GM19023 (cell line): ENCODE measurements at regions not wholly inside any gene's neighbourhood (a gene's known extent, or its start where the extent isn't known, plus 50 kb on each side); places are given as distances from the start of the nearest gene placed in this dataset.
A peak's percentile ranks its signal among the peaks of the same experiment; 100 is the strongest.

Experiments used
- ATAC-seq: cut with Tn5 transposase; IDR thresholded peaks from one replicate; pipeline ENCODE4 v1.9.1; 2021; ENCODE audit warnings: mild to moderate bottlenecking, moderate library complexity; ENCODE audit not compliant: unreplicated experiment

DNA sequence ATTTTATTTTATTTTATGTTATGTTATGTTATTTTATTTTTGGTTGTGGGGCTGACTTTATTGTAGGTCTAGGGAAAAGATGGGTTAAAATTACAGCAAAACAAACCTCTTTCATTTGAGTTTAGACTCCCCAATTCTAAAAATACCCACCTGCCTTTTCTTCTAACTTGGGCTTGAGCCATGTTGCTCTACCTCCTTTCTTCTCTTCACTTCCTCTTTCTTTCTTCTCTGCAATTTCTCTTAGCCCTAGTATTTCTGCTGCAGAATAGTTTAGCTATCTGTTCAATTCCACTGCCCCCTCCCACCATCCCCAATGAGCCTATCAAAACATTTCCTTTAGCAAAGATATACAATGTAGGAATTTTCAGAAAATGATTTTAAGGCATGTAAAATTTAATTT is 653.3 kb downstream of the ARAP2 start:
- ATAC-seq, result no peak

DNA sequence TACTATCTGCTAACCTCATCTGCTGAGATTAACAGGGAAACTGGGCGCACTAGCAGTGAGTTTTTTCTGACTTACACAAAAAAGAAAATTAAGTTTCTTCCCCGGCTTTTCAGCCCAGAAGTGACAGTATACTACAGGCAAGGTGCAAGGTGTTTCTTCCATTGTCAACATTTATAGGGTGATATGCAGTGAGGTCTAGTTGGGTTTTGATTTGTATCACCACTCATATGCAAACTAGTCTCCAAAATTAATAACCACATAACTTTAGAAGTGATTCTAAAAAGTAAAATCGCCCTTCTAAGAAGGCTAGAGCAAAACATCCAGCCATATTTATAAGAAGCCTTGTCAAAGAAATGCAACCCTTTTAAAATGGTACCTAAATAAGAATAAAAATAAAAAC is 640.1 kb downstream of the ARAP2 start:
- no peak for ATAC-seq

DNA sequence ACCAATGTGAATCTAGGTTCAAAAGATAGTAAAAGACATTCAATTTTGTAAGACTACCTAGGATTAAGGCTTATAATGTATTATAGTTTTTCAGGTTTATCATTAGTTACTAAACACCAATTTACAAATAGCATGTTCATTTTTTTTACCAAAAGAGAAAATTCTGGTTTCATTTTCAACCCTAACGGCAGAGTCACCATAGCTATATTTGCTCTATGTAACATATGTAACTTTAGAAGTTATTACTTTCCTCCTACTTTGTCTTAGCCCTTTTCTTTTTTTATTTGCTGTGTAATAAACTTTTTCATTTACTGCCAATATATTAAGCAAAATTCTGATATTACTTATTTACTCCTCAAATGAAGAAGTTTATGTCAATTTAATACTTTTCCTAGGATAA is 639.6 kb downstream of the ARAP2 start:
- ATAC-seq, result no peak

DNA sequence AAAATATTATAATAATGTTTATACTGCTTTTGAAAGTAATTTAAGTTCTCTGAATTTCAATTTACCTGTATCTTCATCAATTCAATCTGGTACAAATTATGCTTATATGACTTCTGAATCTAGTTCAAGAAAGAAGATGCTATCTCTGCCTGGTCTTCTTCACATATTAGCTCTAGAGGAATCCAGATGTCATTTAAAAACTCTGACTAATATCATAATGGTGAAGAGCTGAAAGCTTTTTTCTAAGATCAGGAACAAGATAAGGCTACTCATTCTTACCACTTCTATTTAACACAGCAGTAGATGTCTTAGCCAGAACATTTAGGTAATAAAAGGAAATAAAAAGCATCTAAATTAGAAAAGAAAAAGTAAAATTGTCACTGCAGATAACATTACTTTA is 636.1 kb downstream of the ARAP2 start:
- no peak for ATAC-seq

DNA sequence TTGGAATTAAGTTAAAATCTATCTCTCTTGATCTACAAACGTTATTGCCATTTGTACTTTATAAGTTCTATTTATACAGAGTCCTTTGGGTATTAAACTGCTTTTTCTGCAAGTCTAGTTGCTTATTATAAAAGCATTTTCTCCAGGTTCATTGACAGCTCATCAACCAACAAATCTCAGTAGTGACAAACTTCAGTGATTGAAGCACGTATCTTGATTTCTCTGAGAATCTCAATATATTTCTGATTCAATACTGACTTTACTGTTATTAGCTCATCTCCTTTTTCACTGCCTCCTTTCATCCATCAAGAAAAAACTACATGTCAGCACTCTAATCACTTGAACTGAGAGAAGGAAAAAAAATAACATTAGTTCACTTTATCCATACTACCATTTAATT is 630.2 kb downstream of the ARAP2 start:
- no peak for ATAC-seq

DNA sequence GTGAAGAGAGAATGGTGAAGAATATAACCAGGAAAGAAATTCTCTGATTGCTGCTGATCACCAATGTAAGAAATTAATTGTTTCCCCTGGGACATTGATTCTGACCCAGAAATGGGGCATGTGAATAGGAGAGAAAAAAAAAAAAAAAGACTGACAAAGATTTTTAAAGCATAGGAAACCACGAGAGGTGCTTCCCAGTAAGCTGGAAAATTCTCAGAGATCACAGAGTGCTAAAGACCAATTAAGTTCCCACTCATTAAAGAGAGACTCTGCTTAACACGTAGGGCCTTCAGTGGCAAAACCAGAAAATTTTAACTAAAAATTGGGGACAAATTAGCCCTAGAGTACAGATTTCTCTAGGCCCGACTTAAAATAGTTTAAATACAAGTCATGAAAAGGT is 604.4 kb downstream of the ARAP2 start:
- no peak for ATAC-seq

DNA sequence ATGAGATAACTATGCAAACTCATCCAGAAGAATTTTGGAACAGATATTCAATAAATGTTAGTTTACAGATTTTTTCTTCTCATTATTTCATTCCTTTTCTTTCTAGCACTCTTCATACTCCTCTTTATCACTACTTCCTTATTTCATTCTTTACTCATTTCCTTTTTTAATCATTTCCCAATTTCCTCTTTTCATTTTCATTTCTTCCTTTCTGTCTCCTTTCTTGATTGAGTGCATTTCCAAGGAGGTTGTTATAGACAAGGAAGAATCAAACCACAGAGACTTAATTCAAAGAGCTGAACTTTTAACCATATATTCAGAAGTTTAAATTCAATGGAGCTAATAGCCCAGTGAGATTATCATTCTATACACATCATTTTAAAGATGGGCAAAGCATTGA is 600.7 kb downstream of the ARAP2 start:
- no peak for ATAC-seq

DNA sequence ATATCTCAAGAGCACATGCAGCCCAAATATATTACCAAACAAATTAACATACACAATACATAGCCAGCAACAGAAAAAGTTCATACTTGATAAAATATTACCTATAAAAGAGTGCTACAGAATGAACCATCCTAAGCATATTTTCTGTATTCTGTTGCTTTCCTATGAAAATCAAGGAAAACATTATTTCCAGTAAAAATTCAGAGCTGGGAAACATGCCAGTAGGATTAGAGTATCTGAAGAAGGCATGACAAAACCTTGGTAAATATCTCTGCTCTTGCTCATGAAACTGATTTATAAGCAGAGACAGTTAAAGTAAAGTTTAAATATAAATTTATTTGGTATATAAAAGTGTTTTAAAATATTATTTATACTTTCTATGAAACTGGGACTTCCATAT is 599.7 kb downstream of the ARAP2 start:
- ATAC-seq, result no peak

DNA sequence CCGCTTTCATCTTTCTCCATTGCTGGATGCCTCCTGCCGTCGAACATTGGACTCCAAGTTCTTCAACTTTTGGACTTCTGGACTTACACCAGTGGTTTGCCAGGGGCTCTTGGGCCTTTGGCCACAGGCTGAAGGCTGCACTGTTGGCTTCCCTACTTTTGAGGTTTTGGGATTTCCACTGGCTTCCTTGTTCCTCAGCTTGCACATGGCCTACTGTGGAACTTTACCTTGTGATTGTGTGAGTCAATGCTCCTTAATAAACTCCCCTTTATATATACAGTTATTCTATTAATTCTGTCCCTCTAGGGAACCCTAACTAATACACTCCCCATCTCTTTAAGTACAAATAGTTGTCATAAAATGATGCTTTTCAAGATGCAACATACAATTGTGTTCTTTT is 595.3 kb downstream of the ARAP2 start:
- ATAC-seq, result no peak

DNA sequence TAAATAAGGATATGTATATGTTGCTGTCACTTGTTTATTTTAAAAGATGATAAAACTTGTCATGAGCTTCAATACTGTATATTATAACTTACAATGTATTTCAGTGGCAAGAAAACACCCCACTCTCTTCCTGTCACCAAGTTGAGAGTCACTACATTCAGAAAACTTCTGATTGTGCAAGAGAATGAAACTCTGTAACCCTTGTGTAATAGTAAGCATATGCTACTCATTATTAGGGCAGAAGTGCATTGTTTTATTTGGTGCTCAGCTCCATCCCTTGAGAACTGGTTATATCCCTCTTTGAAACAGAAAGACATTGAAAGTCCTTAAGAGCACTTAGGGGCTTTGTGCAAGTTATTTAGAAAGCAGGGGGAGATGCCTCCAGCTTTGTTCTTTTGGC is 594.5 kb downstream of the ARAP2 start:
- no peak for ATAC-seq

DNA sequence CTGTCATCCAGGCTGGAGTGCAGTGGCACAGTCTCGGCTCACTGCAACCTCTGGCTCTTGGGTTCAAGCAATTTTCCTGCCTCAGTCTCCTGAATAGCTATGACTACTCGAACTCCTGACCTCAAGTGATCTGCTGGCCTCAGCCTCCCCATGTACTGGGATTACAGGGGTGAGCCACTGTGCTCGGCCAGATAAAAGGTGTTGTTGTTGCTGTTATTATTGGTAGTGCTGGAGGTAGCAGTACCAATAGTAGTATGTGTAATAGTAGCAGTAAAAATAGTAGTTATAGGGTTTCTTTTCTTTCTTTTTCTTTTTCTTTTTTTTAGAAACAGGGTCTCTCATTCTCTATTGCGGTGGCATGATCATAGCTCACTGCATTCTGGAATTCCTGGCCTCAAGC is 592.1 kb downstream of the ARAP2 start:
- ATAC-seq, result no peak

DNA sequence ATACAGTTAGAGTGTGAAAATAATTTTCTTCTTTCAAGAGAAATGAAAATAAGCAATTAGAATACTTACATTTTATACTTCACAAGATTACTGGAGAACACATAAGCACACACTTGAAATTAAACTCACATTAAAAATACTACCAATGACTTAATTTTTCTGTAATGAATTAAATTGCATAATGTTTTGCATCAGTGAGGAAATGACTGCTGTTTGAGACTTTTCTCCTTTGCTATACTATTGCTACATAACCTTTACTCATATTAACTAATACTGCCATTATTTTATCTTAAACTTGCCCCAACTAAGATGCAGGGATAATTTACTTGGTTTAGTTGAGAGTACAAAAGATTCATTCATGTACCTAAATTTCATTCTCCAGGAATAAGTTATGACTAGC is 590.9 kb downstream of the ARAP2 start:
- no peak for ATAC-seq

DNA sequence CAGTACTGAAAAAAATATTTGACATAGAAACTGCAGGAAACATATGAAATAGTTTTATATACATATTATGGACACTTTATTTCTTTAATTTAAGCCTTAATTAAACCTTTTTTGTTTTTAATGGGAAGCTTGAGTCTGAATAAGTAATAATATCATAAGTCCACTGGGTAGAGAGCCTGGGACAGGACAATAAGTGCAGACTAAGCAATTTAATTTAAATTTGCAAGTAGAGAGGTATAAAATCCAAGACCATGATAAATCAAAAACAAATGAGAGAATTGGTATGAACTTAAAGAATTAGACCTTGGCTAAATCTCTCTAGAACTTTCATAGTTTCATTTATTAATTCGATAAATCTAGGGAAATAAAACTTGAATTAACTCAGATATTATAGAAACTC is 571.2 kb downstream of the ARAP2 start:
- ATAC-seq, result no peak

DNA sequence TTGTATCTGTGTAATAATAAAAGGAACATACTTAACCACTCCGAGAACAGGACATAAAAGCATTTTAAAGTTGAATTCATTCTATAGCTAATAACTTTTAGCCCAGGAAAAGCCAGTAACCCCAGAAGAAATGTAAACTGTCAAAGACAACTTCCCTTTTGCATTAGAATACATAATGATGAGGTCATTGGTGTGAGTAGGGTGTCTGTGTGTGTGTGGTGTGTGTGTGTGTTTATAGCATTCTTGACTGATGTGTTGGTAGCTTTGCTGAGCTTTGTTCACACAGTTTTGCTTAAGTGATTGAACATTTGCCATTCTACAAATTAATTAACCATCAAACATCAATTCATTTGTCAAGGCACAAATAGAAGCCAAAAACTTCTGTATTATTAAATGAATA is 559.6 kb downstream of the ARAP2 start:
- ATAC-seq, result no peak

DNA sequence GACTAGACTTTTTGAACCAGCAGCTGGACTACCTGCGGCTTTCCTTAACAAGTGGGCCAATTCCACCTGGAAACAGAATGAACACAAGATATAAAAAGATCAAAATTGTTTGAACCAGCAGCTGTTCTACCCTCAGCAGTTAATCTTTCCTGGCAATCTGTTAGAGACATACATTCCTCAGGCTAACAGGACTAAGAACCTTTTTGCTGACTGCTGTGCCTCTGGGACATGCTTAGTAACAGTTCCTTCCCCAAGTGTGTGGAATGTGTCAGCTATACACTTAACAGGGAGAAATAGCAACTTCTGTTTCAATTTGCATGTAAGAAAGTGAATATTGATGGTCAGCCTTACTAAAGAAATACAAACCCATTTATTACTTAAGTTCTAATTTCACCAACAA is 554.4 kb downstream of the ARAP2 start:
- ATAC-seq, result no peak

DNA sequence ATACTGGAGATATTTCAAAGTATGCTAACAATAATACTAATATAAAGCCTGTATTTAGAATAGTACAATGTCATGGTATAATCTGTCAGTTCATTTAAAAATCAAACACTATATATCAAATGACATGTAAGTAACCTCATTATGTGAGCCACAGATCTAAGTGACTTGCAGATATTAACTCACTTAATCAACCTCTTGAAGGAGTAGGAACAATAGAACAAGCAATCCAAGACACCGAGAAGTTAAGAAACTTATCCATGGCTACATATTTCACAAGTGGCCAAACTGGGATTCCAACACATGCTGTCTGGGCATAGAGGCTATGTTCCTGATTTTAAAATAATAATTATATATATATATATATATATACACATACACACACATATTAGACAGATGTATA is 554.0 kb downstream of the ARAP2 start:
- ATAC-seq, result no peak

DNA sequence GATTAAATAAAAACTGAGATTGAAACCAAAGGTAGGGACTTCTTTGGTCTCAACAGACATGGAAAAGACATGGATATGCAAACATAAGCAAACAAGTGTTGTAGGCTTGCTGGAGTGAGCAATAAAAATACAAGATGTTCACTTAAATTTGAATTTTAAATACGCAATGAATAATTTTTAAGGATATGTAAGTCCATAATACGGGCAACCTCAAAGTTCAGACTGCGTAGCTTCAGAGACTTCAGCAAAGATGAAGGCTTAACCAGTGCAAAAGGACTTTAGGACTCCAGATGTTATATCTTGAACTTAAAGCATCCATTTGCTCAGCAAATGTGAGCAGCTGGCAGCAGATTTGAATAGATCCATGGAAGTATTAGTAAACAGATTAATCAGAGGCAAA is 549.3 kb downstream of the ARAP2 start:
- no peak for ATAC-seq

DNA sequence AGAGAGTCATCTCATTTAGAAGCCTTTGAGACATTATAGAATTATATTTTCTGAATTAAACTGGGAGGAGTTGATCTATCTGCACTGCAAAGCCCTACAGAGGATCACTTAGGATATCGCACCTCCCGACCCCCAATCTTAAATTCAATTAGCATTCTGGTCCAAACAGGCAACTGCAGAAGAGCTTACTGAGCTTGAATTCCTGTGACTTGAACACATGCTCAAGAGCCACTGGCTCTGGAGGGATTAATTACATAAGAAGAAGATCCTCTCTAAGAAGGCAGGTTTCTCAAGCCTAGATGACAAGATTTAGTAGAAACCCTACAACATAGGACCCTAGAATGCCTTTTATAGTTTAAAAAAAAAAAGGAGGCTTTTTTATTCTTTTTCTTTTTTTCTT is 548.9 kb downstream of the ARAP2 start:
- ATAC-seq, result no peak

DNA sequence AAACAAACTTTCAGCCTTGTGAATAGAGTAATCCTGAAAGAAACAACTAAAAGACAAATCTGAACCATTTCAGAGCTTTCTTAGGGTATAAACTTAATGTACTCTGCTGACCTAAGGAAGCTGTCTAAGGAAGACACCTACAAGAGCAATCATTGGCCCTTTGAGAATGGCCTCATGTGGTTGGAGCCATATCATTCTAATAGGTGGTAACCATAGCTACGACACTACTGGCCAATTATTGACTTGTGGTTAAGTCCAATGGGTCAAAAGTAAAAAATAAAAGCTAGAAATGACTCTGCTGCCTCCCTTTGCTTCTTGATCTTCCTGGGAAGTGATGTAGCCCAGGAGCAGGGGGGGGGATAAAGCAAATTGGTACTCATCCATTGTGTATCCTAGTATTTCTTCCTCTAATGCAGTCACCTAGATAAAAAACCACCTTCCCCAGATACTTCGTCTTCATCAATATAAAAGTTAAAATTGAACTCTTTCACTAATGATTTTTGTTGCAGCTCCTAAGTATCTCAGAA is 547.0 kb downstream of the ARAP2 start:
- ATAC-seq, result peak; percentile 73

DNA sequence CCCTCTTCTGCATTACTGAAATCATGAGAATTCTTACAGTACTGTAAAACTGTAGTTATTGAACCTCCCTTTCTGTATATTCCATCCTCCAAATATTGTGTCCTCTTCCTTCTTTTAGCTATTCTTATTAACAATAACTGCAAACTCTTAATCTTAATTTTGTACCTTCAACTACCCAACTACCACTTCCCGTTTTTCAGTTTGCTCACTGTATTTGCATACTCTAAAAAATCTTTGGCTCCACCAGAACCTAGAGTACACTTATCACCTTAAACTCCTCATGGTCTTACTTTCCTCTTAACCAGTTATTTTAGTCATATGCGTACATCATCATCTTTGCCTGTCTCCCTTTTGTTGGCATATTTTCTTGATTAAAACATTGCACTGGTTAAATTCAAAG is 543.7 kb downstream of the ARAP2 start:
- no peak for ATAC-seq

DNA sequence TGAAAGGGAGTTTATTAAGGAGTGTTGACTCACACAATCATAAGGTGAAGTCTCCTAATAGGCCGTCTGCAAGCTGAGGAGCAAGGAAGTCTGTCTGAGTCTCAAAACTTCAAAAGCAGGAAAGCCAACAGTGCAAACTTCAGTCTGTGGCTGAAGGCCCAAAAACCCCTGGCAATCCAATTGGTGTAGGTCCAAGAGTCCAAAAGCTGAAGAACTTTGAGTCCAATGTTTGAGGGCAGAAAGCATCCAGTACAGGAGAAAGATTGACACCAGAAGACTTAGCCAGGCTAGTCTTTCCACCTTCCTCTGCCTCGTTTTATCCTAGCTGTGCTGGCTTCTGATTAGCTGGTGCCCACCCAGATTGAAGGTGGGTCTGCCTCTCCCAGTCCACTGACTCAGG is 535.2 kb downstream of the ARAP2 start:
- ATAC-seq, result no peak

DNA sequence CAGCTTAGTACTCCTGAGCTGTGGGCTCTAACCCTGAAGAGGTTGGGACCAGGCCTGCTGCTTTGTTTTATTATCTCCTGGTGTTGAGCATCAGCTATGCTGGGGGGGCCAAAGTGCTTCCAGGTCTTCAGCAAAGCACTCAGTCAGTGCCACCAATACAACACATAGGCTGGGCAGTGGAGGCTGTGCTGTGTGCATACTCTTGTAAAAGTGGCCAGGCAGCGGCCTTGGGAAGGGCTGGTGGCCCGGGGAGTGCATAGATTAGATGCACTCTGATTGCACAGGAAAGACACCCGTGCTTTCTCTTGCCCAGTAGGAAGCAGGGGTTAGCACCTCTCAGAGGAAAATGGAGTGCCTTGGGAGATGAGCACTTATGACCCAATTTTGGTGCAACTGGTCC is 534.0 kb downstream of the ARAP2 start:
- ATAC-seq, result no peak

DNA sequence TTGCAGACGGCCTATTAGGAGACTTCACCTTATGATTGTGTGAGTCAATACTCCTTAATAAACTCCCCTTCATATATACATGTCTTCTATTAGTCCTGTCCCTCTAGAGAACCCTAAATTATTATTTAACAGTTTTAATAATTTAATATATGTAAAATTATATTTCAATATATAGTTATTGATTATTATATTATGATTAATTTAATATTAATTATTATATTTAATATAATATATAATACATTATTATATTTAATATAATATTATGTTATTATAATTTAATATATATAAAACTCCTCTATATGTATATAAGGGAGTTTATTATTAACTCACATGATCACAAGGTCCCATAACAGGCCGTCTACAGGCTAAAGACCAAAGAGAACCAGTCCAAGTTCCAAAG is 533.2 kb downstream of the ARAP2 start:
- no peak for ATAC-seq

DNA sequence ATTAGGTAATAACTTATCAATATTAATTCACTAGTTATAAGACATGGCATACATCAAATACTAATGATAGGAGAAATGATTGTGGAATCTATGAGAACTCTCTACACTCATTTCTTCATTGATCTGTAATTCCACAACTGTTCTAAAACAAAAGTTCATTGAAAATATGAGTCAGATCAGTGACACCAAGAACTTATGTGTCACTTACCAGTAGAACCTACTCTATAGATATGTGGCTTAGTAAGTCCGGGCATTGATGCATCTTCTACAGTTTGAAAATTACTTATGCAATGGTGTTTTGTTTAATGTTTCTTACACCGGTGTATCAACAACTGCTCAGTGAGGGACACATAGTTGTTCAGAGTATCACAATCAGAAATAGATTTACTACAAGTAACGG is 520.3 kb downstream of the ARAP2 start:
- ATAC-seq, result no peak
